UCSD-AML1 (cell line): ENCODE measurements at regions not wholly inside any gene's neighbourhood (a gene's known extent, or its start where the extent isn't known, plus 50 kb on each side); places are given as distances from the start of the nearest gene placed in this dataset.
"Not testable (repeated sequence)": the region's sequence is repeated elsewhere in the genome, so short reads cannot be mapped to it uniquely, and the experiment has no call there.

Experiments used
- DNase-seq: peaks from one replicate; lab custom pipeline; 2025; ENCODE audit not compliant: unreplicated experiment; lab: John Stamatoyannopoulos, UW

DNA sequence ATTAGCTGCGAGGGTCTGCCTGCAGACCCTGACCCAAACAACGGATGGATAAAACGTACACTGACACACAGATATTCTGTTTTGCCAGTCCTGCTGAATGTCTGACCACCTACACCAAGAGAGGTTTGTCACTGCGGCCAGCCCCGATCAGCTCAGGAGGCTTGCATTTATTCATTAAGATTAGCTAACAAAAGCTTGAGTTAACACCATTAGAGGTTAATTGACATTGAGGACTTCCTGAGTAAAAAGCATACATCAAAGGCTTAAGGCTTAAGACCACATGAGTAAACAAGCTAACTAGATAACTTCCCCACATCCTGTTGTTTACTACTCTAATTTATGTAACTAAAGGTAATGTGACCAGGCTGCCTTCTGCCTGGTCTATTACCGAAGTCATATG, 198.1 kb upstream of the TRPC7 start:
- no peak for DNase-seq

DNA sequence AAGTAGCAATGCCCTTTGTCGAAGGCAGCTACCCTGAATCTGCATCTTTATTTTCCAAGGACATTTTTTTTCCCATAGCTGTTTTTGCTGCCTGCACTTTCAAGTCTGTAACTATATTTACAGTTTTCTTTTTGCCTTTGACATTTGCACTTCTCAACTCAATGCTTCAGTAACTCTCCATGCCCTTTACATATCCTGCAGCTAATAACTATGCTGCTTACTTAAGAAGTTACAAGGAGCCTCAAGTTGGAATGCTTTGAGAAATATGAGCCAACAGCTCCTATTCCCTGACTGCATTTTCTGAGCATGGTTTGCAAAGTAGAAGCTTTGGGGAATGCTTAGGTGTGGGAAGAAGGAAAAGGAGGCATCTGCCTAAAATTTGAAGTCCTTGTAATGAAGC, 194.8 kb upstream of the TRPC7 start:
- DNase-seq, result no peak

DNA sequence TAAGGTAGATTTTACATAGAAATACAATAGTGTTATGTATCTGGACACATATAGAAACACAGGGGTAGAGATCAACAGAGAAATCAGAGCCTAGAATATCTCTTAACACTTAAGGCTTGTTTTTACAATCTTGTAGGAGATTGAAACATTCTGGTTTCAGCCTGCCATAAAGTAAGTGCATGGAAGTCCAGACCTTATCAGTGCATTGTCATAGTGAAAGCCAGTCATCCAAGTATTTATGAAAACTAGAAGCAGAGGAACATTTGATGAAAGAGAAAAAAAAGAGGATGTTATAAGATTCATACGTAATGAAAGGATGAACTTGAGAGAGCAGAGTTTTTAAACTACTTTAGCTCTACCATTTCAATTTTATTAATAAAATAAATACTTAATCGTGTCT, 194.3 kb upstream of the TRPC7 start:
- DNase-seq, result no peak

DNA sequence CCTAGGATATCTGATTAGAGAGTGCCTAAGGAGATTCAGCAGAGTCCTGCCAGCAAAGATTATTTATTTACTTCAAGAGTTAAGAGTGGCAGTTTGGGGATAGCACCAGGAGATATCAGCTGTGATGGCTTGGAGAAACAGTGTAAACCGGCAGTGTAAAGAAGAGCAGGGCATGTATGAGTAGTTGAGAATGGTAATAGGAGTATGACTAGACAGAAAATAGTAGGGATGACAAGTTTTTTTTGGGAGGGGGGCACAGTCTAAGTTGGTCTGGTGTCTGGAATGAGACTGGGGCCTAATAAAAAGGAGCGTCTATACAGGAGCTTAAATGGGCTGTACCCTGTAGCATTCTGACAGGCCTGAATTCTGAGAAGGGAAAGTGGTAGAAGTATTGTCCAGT, 181.8 kb upstream of the TRPC7 start:
- not testable (repeated sequence) for DNase-seq

DNA sequence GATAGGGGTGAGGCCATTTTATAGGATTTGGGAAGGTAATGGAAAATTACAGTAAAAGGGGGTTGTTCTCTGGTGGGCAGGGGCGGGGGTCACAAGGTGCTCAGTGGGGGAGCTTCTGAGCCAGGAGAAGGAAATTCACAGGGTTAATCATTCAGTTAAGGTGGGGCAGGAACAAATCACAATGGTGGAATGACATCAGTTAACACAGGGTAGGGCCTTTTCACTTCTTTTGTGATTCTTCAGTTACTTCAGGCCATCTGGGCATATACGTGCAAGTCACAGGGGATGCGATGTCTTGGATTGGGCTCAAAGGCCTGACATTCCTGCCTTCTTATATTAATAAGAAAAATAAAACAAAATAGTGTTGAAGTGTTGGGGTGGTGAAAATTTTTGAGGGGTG, 181.1 kb upstream of the TRPC7 start:
- not testable (repeated sequence) for DNase-seq

DNA sequence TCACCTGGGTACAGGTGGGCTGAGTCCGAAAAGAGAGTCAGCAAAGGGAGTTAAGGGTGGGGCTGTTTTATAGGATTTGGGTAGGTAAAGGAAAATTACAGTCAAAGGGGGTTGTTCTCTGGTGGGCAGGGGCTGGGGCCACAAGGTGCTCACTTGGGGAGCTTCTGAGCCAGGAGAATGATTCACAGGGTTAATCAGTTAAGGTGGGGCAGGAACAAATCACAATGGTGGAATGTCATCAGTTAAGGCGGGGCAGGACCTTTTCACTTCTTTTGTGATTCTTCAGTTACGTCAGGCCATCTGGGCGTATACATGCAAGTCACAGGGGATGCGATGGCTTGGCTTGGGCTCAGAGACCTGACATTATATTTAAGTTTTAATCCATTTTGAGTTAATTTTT, 179.7 kb upstream of the TRPC7 start:
- not testable (repeated sequence) for DNase-seq

DNA sequence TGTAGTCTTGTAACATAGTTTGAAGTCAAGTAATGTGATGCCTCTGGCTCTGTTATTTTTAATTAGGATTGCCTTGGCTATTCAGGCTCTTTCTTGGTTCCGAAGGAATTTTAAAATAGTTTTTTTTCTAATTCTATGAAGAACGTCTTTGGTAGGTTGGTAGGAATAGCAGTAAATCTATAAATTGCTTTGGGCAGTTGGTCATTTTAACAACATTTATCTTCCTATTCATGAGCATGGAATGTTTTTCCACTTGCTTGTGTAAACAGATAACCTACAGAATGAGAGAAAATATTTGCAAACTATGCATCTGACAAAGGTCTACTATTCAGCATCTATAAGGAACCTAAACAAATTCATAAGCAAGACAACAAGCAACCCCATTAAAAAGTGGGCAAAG, 173.2 kb upstream of the TRPC7 start:
- DNase-seq, result no peak

DNA sequence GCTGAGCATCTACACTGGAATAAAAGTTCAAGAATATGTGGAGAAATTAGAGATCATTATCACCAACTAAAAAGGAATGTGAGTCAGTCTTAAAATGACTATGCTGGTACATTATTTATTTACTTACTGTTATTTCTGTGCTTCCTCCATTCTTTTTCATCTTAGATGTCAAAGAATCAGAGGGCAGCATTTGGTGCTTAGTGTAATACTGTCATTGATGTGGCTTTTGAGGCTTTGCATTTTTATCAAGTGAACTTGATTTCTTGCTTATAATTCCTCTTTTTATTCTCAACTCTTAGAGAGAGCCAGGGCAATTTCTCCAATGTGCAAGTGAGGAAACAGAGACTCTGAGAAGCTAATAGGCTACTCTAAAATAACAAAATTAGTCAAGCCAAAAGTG, 163.7 kb upstream of the TRPC7 start:
- no peak for DNase-seq

GRCh38 chr5:136528481-136529030, 163.2 kb upstream of the TRPC7 start:
- no peak for DNase-seq

GRCh38 chr5:136527311-136527710, 162.0 kb upstream of the TRPC7 start:
- no peak for DNase-seq

GRCh38 chr5:136526791-136527190, 161.4 kb upstream of the TRPC7 start:
- DNase-seq, result no peak

- no peak for DNase-seq
Measured at GRCh38 chr5:136526021-136526420, 160.7 kb upstream of the TRPC7 start.

GRCh38 chr5:136525597-136525996, 160.3 kb upstream of the TRPC7 start:
- no peak for DNase-seq

DNA sequence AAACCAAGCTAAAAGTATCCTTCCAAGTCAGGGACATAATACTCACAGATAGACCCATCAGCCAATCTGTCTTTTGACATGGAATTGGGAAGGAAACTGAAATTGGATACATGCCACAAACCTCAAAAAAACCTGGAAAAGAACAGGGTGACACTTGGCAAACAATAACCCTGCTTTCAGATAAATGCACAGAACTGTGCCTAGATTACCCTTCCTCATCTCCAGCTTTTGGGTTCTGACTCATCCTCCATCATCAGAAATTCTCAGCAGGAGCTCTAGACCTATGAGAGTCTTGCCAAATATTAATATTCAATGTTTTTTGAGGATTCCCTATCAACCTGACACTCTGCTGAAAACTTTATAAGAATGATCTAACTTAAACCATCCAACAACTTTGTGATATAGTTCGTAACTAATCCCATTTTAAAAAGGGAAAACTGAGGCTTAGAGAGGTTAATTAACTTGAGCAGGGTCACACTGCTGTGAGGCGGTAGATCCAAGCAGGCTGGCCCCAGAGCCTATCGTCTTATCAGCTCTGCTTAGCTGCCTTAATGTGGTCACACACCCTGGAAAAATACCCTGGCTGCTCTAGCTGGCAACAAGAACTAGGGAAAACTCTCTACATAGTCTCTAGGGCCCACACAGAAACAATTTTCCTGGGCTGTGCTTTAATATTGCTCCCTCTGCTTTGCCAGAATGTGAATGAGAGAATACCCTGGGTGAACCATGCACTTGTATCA, 157.0 kb upstream of the TRPC7 start:
- DNase-seq, result no peak

DNA sequence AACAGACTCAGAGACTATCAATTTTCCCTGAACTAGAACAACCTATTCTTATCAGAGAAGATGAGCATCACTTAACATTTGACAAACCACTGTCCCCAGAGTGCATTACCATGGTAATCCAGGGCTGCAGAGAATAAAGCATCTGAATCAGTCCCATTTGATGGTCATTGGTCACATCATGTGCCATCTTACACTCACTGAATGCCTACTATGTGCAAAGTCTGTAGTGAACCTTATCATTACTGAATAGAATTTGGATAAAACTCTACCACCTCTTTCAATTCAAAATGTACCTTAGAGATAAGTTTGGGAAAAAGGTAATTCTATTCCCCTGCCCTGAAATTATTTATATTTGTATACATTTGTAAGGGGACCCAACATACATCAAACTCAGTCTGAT, 156.4 kb upstream of the TRPC7 start:
- no peak for DNase-seq

- no peak for DNase-seq
Measured at GRCh38 chr5:136518814-136519213, 153.5 kb upstream of the TRPC7 start.

DNA sequence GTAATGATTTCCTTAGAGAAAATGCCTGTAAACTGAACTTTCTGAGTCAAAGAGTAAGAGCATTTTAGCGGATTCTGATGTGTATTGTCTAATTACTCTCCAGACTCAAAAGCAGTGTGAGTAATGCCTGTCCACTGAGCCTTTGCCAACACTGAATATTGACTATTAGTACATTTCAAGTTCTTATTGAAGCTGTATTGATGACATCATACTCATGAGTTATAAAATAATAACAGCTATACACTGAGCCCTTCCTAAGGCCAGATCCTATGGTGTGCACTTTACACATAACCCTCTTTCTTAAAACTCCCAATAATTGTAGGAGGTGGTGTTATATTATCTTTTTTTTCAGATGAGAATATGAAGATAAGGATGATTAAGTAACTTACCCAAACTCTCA, 152.8 kb upstream of the TRPC7 start:
- no peak for DNase-seq

DNA sequence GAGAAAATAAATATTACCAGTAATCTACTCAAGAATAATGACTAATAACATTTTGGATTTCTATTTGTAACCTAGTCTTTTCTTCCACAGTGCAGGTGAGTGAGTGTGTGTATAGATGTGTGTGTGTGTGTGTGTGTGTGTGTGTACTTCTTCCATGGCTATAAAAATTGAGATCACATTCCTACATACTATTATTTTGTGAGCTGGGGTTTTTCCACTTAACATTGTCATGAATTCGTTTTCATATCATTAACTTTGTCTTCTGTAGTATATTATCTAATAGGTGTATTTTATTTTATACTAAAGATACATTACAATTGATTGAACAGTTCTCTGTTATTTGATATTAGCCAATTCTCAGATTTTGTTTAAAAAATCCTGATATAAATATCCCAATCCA, 152.4 kb upstream of the TRPC7 start:
- no peak for DNase-seq

GRCh38 chr5:136516637-136517036, 151.3 kb upstream of the TRPC7 start:
- DNase-seq, result no peak

DNA sequence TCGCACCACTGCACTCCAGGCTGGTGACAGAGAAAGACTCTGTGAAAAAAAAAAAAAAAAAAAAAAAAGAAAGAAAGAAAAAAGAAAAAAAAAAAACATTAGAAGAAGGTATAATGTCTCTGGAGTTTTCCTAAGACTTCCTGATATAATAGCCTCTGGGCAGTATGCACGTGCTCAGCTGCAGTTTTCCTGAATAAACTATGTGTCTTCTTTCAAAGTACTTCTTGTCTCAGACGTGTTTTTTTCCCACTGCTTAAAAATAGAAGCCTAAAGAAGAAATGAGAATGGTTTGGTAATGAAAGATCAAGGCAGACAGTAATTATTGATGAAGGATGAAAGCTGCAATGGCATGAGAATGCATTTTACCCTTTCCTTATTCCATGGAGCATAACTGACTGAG, 148.1 kb upstream of the TRPC7 start:
- DNase-seq, result no peak

DNA sequence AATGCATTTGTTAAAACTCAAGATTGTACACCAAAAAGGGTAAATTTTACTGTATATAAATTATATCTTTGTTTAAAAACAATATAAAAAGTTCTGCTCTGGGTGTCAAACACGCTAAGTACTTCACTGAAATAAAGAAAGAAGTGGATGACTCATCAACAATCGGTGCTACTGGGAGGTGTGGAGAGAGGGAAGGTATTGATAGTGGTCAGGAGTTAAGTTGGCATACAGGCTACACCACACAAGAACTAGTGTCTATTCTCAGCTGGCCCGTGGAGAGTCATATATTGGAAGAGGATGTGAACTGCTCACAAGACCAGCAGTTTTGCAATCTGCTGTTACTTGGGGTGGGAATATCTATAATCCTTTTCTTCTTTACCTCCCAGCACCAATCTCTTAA, 145.7 kb upstream of the TRPC7 start:
- DNase-seq, result no peak

GRCh38 chr5:136510481-136510880, 145.1 kb upstream of the TRPC7 start:
- DNase-seq, result no peak

DNA sequence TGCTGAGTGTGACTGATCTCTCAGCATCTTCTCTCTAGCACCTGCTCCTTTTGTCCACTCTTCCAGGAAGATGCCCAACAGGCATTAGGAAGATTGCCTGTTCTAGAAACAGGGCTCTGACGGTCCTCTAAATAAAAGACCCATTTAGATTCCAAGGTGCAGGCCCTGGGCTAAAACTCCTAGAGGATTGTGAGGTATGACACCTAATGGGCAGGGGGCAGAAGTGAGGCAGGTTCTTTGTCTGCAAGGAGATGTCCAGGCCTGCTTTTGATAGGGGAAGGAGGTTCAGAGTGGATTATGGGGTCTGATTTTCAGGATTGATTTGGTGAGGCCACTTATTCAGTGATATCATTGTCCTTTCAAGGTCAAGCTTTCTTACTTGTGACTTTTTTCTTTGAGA, 140.8 kb upstream of the TRPC7 start:
- no peak for DNase-seq
